ENCODE measurements at regions not wholly inside any gene's neighbourhood (a gene's known extent, or its start where the extent isn't known, plus 50 kb on each side); places are given as distances from the start of the nearest gene placed in this dataset.

DNA sequence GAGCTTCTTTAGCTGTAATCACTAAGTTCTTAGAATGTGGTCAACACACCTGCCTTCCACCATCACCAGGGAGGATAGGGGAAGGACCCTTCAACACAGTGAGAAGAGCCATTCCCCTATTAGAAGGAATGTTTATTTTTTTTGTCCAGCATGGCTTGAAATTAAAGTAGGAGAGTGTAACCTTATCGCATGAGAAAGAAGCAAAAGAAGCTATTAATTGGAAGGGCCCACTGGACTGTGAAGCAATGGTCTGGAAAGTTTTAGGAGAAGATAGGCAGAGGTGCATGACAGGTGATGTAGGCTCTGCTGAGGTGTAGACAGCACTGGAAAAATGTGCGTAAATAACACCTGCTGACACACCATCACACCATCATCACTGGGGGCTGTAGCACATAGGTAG lies 1526.0 kb downstream of the MAT2B start:
- TF ChIP-seq CTCF (IDR thresholded peaks at IDR 0.05; ENCODE audit: poor library complexity) (no peak), EZH2 (IDR thresholded peaks at IDR 0.05; ENCODE audit: borderline replicate concordance) (no peak)

Measured in hepatocyte (in vitro differentiated cells).